ENCODE measurements at regions not wholly inside any gene's neighbourhood (a gene's known extent, or its start where the extent isn't known, plus 50 kb on each side); places are given as distances from the start of the nearest gene placed in this dataset.
A peak's percentile ranks its signal among the peaks of the same experiment; 100 is the strongest.

DNA sequence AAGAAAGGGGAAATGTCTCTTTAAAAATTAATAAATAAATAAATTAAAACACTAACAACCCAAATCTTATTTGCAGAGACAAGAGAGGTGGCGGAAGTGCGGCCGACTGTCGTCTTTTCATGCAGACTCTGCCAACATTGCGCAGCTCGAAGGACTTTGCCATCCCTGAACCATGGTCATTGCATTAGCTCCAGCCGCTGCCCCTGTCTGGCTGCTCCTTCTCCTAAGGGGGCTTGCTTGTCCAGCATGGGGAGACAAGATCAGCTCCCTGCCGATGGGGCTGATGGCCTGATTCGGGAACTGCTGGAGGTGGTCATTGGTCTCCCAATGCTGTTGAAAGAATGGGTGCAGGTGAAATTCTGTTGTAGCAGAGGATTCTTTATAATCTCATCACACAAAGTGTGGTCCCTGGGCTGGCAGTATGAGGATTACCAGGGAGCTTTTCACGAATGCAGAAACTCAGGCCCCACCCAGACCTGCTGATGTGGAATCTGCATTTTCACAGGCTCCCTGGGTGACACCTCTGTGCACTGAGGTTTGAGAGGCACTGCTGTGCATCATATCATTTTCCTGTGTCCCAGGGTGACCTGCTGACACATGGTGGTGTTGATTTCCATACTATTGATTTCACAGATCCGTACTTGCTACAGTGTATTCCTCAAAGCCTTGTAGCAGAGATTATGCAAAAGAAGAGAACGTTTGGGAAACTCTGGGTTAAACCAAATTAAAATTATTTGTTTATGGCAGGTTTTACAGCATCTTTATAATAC is 172.4 kb upstream of the ZMIZ1 start:
- no peak for DNase-seq (ENCODE audit: low read depth in 1 of 2, low spot score in 1 of 2)
- no peak overlapping the region for H3K4me3 ChIP-seq
- no peaks in the 10 kb centered on the region for H3K36me3 ChIP-seq
- TF ChIP-seq CTCF (IDR thresholded peaks at IDR 0.05; ENCODE audit: low read depth, low read length), result no peak
- no peaks in the 10 kb centered on the region for H3K27me3 ChIP-seq
- H3K9me3 ChIP-seq (ENCODE audit: low read depth), result no peaks in the 10 kb centered on the region
- peaks cover 3% of the 10 kb centered on the region for H3K4me1 ChIP-seq (ENCODE audit: low read depth)
- H3K27ac ChIP-seq, result no peak overlapping the region

- DNase-seq (ENCODE audit: low read depth in 1 of 2, low spot score in 1 of 2), result no peak
- peaks cover 3% of the 10 kb centered on the region for H3K4me1 ChIP-seq (ENCODE audit: low read depth)
- H3K9me3 ChIP-seq (ENCODE audit: low read depth), result no peaks in the 10 kb centered on the region
- no peak for TF ChIP-seq CTCF (IDR thresholded peaks at IDR 0.05; ENCODE audit: low read depth, low read length)
- no peaks in the 10 kb centered on the region for H3K27me3 ChIP-seq
- H3K36me3 ChIP-seq, result no peaks in the 10 kb centered on the region
- no peak overlapping the region for H3K27ac ChIP-seq
- no peak overlapping the region for H3K4me3 ChIP-seq
Measured at GRCh38 chr10:78898341-78899097, 170.2 kb upstream of the ZMIZ1 start.

DNA sequence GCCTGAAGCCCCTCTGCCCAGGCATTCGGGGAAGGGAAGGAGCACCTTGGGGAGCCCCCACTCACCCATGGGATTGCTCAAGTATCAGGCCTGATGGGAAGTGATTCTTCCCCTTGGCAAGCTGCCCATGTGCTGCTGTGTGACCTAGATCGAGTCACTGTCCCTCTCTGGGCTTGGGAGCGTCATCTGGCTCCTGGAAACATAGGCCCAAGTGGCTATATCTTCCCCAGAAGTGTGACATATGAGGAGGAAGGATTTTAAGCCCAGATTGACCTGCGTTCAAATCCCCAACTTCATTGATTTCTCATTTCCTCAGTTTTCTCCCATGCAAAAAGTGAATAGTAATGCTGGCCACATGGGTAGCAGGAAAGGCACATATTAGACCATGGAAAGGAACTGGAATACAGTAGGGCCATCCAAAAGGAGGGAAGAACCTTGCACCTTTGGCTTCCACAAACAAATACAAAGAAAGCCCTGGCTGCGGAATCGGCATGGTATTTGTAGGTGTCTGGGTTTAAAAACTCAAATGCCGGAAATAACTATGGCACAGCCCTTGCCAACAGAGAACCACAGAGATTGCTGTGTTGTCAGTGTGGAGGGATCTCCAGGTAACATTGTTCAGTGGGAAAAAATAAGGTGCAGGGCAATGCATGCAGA is 169.5 kb upstream of the ZMIZ1 start:
- H3K27ac ChIP-seq, result no peak overlapping the region
- no peaks in the 10 kb centered on the region for H3K27me3 ChIP-seq
- peaks cover 3% of the 10 kb centered on the region for H3K4me1 ChIP-seq (ENCODE audit: low read depth)
- DNase-seq (ENCODE audit: low read depth in 1 of 2, low spot score in 1 of 2), result no peak
- H3K36me3 ChIP-seq, result no peaks in the 10 kb centered on the region
- no peak overlapping the region for H3K4me3 ChIP-seq
- no peak for TF ChIP-seq CTCF (IDR thresholded peaks at IDR 0.05; ENCODE audit: low read depth, low read length)
- H3K9me3 ChIP-seq (ENCODE audit: low read depth), result no peaks in the 10 kb centered on the region

GRCh38 chr10:78899996-78900714 is 168.6 kb upstream of the ZMIZ1 start:
- peaks cover 3% of the 10 kb centered on the region for H3K4me1 ChIP-seq (ENCODE audit: low read depth)
- no peaks in the 10 kb centered on the region for H3K36me3 ChIP-seq
- H3K9me3 ChIP-seq (ENCODE audit: low read depth), result no peaks in the 10 kb centered on the region
- H3K27me3 ChIP-seq, result no peaks in the 10 kb centered on the region
- DNase-seq (ENCODE audit: low read depth in 1 of 2, low spot score in 1 of 2), result peak in 1 of 2 donors; percentile 16
- H3K27ac ChIP-seq, result no peak overlapping the region
- no peak overlapping the region for H3K4me3 ChIP-seq
- TF ChIP-seq CTCF (IDR thresholded peaks at IDR 0.05; ENCODE audit: low read depth, low read length), result no peak

DNA sequence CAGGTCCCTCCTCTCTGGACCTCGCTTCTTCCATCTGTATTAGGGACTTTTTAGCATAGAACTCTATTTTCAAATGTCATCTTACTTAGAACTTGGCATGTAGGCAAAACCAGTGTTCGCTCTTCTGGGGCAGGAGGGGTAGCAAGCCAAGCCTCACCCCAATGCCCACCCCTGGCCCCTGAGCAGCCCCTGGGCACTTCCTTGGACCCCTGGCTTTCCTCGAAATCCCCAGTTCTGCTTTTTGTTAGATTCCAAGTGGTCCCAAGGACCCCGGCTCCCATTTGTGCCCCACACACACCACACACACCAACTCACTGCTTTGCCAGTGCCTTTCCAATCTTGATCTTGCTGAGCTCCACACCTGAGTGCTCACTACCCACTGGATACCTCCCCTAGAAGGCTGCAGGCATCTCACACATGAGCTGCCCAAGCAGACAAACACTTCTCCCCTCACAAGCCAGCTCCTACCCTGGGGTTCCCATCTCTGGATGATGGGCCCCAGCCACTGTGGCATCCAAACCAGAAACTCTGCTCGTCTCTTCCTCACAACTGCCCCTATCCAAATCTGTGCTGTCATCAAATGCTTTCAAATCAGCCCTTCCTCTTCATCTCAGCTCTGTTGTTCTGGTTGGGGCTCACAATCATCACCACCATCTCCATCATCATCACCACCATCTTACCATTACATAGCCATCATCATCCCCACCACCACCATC is 167.9 kb upstream of the ZMIZ1 start:
- H3K4me1 ChIP-seq (ENCODE audit: low read depth), result peaks cover 3% of the 10 kb centered on the region
- H3K27ac ChIP-seq, result no peak overlapping the region
- no peaks in the 10 kb centered on the region for H3K36me3 ChIP-seq
- TF ChIP-seq CTCF (IDR thresholded peaks at IDR 0.05; ENCODE audit: low read depth, low read length), result no peak
- no peak for DNase-seq (ENCODE audit: low read depth in 1 of 2, low spot score in 1 of 2)
- H3K4me3 ChIP-seq, result no peak overlapping the region
- H3K9me3 ChIP-seq (ENCODE audit: low read depth), result no peaks in the 10 kb centered on the region
- H3K27me3 ChIP-seq, result no peaks in the 10 kb centered on the region

Data from cardiac muscle cell (in vitro differentiated cells and primary cell).